ENCODE measurements at regions not wholly inside any gene's neighbourhood (a gene's known extent, or its start where the extent isn't known, plus 50 kb on each side); places are given as distances from the start of the nearest gene placed in this dataset.
"Not testable (repeated sequence)": the region's sequence is repeated elsewhere in the genome, so short reads cannot be mapped to it uniquely, and the experiment has no call there.

- no peaks in the 10 kb centered on the region for H3K27me3 ChIP-seq
- peaks cover 9% of the 10 kb centered on the region for H3K4me1 ChIP-seq (ENCODE audit: low read depth)
- TF ChIP-seq CTCF (IDR thresholded peaks at IDR 0.05; ENCODE audit: low read depth, low read length) = no peak
- no peak for DNase-seq (ENCODE audit: low read depth in 1 of 2, low spot score in 1 of 2)
- no peaks in the 10 kb centered on the region for H3K9me3 ChIP-seq (ENCODE audit: low read depth)
- H3K4me3 ChIP-seq = no peak overlapping the region
- no peaks in the 10 kb centered on the region for H3K36me3 ChIP-seq
- no peak overlapping the region for H3K27ac ChIP-seq
These were observed 324.9 kb downstream of the TSN start for GRCh38 chr2:122080316-122080715.

GRCh38 chr2:122080871-122081270 is 325.4 kb downstream of the TSN start:
- no peak overlapping the region for H3K27ac ChIP-seq
- H3K4me1 ChIP-seq (ENCODE audit: low read depth) = peaks cover 9% of the 10 kb centered on the region
- no peak for DNase-seq (ENCODE audit: low read depth in 1 of 2, low spot score in 1 of 2)
- no peak overlapping the region for H3K4me3 ChIP-seq
- no peaks in the 10 kb centered on the region for H3K27me3 ChIP-seq
- H3K9me3 ChIP-seq (ENCODE audit: low read depth) = no peaks in the 10 kb centered on the region
- no peak for TF ChIP-seq CTCF (IDR thresholded peaks at IDR 0.05; ENCODE audit: low read depth, low read length)
- H3K36me3 ChIP-seq = no peaks in the 10 kb centered on the region

GRCh38 chr2:122081751-122082150 is 326.3 kb downstream of the TSN start:
- H3K36me3 ChIP-seq = no peaks in the 10 kb centered on the region
- H3K27me3 ChIP-seq = no peaks in the 10 kb centered on the region
- H3K4me1 ChIP-seq (ENCODE audit: low read depth) = peaks cover 9% of the 10 kb centered on the region
- no peak overlapping the region for H3K4me3 ChIP-seq
- H3K27ac ChIP-seq = no peak overlapping the region
- H3K9me3 ChIP-seq (ENCODE audit: low read depth) = no peaks in the 10 kb centered on the region
- peak in 1 of 2 donors; percentile 31 for DNase-seq (ENCODE audit: low read depth in 1 of 2, low spot score in 1 of 2)
- TF ChIP-seq CTCF (IDR thresholded peaks at IDR 0.05; ENCODE audit: low read depth, low read length) = no peak

GRCh38 chr2:122083256-122084048 is 328.0 kb downstream of the TSN start:
- peaks cover 9% of the 10 kb centered on the region for H3K4me1 ChIP-seq (ENCODE audit: low read depth)
- DNase-seq (ENCODE audit: low read depth in 1 of 2, low spot score in 1 of 2) = no peak

GRCh38 chr2:122085672-122086071 is 330.2 kb downstream of the TSN start:
- H3K27me3 ChIP-seq; H3K9me3 ChIP-seq (ENCODE audit: low read depth); H3K4me3 ChIP-seq; H3K27ac ChIP-seq; DNase-seq (ENCODE audit: low read depth in 1 of 2, low spot score in 1 of 2); H3K36me3 ChIP-seq; H3K4me1 ChIP-seq (ENCODE audit: low read depth): not testable (repeated sequence)

More at GRCh38 chr2:122083256-122084048, 328.0 kb downstream of the TSN start:
- H3K4me3 ChIP-seq = no peak overlapping the region
- H3K9me3 ChIP-seq (ENCODE audit: low read depth) = no peaks in the 10 kb centered on the region
- no peak for TF ChIP-seq CTCF (IDR thresholded peaks at IDR 0.05; ENCODE audit: low read depth, low read length)
- H3K27me3 ChIP-seq = no peaks in the 10 kb centered on the region
- no peak overlapping the region for H3K27ac ChIP-seq
- H3K36me3 ChIP-seq = no peaks in the 10 kb centered on the region

- Histone ChIP-seq H3K4me3 (no peak overlapping the region), H3K27ac (no peak overlapping the region), H3K36me3 (no peaks in the 10 kb centered on the region), H3K27me3 (no peaks in the 10 kb centered on the region), H3K4me1 (ENCODE audit: low read depth) (no peaks in the 10 kb centered on the region), H3K9me3 (ENCODE audit: low read depth) (no peaks in the 10 kb centered on the region)
- no peak for TF ChIP-seq CTCF (IDR thresholded peaks at IDR 0.05; ENCODE audit: low read depth, low read length)
- no peak for DNase-seq (ENCODE audit: low read depth in 1 of 2, low spot score in 1 of 2)
These were observed 339.1 kb downstream of the TSN start for GRCh38 chr2:122094557-122094956.
